ENCODE measurements at regions not wholly inside any gene's neighbourhood (a gene's known extent, or its start where the extent isn't known, plus 50 kb on each side); places are given as distances from the start of the nearest gene placed in this dataset.

DNA sequence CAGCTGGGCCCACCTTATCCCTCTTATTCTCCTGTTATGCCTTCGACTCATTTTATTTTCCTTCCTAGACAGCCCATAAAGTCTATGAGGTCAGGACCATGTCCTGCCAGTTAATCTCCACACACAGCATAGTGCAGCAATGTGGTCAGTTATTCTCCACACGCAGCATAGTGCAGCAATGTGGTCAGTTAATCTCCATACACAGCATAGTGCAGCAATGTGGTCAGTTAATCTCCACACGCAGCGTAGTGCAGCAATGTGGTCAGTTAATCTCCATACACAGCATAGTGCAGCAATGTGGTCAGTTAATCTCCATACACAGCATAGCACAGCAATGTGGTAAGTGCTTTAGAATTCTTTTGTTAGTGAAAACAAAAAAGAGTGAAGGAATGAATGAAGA lies 77.8 kb downstream of the TEX36 start:
- Histone ChIP-seq H3K36me3 (replicated peaks in 1 of 2; ENCODE audit: control insufficient read depth in 1 of 2, insufficient read depth in 2 of 2, low read length in 1 of 2) (no peaks in the 10 kb centered on the region), H3K4me3 (ENCODE audit: low read depth in 2 of 2, low read length in 1 of 2) (no peak overlapping the region), H3K9me2 (no peaks in the 10 kb centered on the region), H3F3A (replicated peaks; ENCODE audit: insufficient read depth) (no peaks in the 10 kb centered on the region), H3K79me2 (ENCODE audit: insufficient read depth) (no peaks in the 10 kb centered on the region), H3K4me2 (no peak overlapping the region), H3K27ac (ENCODE audit: low read depth in 2 of 2, low read length in 1 of 2) (no peak overlapping the region), H2AFZ (ENCODE audit: low read depth) (no peak overlapping the region), H3K9ac (no peak overlapping the region), H3K27me3 (ENCODE audit: insufficient read depth) (no peaks in the 10 kb centered on the region), H3K4me1 (ENCODE audit: control insufficient read depth in 1 of 2, insufficient read depth in 2 of 2, low read depth in 1 of 2, low read length in 1 of 2) (no peaks in the 10 kb centered on the region; a peak in 2 of 4 replicates), H4K20me1 (ENCODE audit: insufficient read depth) (no peaks in the 10 kb centered on the region), H3K9me3 (no peaks in the 10 kb centered on the region)
- no peak for DNase-seq
- no peak for TF ChIP-seq NRF1 (IDR thresholded peaks at IDR 0.05; ENCODE audit: low read depth, low read length)
- TF ChIP-seq, protein P1, sequence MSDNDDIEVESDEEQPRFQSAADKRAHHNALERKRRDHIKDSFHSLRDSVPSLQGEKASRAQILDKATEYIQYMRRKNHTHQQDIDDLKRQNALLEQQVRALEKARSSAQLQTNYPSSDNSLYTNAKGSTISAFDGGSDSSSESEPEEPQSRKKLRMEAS (IDR thresholded peaks at IDR 0.05; ENCODE audit: low read depth) = no peak
- TF ChIP-seq, protein P2, sequence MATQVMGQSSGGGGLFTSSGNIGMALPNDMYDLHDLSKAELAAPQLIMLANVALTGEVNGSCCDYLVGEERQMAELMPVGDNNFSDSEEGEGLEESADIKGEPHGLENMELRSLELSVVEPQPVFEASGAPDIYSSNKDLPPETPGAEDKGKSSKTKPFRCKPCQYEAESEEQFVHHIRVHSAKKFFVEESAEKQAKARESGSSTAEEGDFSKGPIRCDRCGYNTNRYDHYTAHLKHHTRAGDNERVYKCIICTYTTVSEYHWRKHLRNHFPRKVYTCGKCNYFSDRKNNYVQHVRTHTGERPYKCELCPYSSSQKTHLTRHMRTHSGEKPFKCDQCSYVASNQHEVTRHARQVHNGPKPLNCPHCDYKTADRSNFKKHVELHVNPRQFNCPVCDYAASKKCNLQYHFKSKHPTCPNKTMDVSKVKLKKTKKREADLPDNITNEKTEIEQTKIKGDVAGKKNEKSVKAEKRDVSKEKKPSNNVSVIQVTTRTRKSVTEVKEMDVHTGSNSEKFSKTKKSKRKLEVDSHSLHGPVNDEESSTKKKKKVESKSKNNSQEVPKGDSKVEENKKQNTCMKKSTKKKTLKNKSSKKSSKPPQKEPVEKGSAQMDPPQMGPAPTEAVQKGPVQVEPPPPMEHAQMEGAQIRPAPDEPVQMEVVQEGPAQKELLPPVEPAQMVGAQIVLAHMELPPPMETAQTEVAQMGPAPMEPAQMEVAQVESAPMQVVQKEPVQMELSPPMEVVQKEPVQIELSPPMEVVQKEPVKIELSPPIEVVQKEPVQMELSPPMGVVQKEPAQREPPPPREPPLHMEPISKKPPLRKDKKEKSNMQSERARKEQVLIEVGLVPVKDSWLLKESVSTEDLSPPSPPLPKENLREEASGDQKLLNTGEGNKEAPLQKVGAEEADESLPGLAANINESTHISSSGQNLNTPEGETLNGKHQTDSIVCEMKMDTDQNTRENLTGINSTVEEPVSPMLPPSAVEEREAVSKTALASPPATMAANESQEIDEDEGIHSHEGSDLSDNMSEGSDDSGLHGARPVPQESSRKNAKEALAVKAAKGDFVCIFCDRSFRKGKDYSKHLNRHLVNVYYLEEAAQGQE (IDR thresholded peaks at IDR 0.05; ENCODE audit: low read depth, low read length) = no peak
- CTCF ChIA-PET = no interaction called here
- POLR2A ChIA-PET = no interaction called here
- 53% methylated on average over 4 of the region's 4 CpGs for WGBS (ENCODE audit: low lambda C conversion rate)

DNA sequence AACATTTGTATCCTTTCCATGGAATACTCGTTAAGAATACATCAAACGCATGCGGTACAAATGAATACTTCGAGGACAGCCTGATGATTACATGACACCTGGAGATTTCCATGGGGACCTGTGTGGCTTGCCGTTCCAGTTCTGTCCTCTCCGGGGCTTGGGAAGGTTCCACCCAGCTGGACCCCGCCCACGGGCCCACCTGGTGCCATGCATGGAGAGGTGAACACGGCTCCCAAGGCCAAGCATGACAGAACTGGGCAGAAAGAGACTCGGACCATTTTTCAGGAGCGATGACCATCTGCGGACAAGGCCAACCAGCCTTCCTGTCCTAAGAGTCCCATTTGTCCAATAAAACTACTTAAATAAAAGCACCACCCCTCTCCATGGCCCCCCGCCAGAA lies 80.1 kb downstream of the TEX36 start:
- DNase-seq = no peak
- WGBS (ENCODE audit: low lambda C conversion rate) = 53% methylated on average over 11 of the region's 13 CpGs

More for the DNA sequence above, 80.1 kb downstream of the TEX36 start:
- Histone ChIP-seq H4K20me1 (ENCODE audit: insufficient read depth) (no peaks in the 10 kb centered on the region), H3K27me3 (ENCODE audit: insufficient read depth) (no peaks in the 10 kb centered on the region), H3K9me2 (no peaks in the 10 kb centered on the region), H3K4me3 (ENCODE audit: low read depth in 2 of 2, low read length in 1 of 2) (no peak overlapping the region), H3K9ac (no peak overlapping the region), H3F3A (replicated peaks; ENCODE audit: insufficient read depth) (no peaks in the 10 kb centered on the region), H3K9me3 (no peaks in the 10 kb centered on the region), H3K4me1 (ENCODE audit: control insufficient read depth in 1 of 2, insufficient read depth in 2 of 2, low read depth in 1 of 2, low read length in 1 of 2) (peaks cover 0 to 2% of the 10 kb centered on the region in 2 experiments; a peak in 2 of 4 replicates), H2AFZ (ENCODE audit: low read depth) (no peak overlapping the region), H3K27ac (ENCODE audit: low read depth in 2 of 2, low read length in 1 of 2) (no peak overlapping the region), H3K36me3 (replicated peaks in 1 of 2; ENCODE audit: control insufficient read depth in 1 of 2, insufficient read depth in 2 of 2, low read length in 1 of 2) (no peaks in the 10 kb centered on the region), H3K79me2 (ENCODE audit: insufficient read depth) (no peaks in the 10 kb centered on the region), H3K4me2 (no peak overlapping the region)
- CTCF ChIA-PET = no interaction called here
- POLR2A ChIA-PET = no interaction called here
- no peak for TF ChIP-seq CHD2 (IDR thresholded peaks at IDR 0.05; ENCODE audit: low read length, partially characterized antibody)
- no peak for TF ChIP-seq SIN3A (IDR thresholded peaks at IDR 0.05; ENCODE audit: borderline replicate concordance, low read depth, low read length)
- TF ChIP-seq GATA2 (CRISPR knock-in tag; IDR thresholded peaks at IDR 0.05) = no peak
- TF ChIP-seq MXI1 (IDR thresholded peaks at IDR 0.05; ENCODE audit: low read depth, low read length) = no peak
- TF ChIP-seq NFIC (IDR thresholded peaks at IDR 0.05; ENCODE audit: borderline replicate concordance) = no peak
- TF ChIP-seq, protein P3, sequence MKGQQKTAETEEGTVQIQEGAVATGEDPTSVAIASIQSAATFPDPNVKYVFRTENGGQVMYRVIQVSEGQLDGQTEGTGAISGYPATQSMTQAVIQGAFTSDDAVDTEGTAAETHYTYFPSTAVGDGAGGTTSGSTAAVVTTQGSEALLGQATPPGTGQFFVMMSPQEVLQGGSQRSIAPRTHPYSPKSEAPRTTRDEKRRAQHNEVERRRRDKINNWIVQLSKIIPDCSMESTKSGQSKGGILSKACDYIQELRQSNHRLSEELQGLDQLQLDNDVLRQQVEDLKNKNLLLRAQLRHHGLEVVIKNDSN (IDR thresholded peaks at IDR 0.05; ENCODE audit: borderline replicate concordance, low read depth) = no peak
- TF ChIP-seq, protein P4, sequence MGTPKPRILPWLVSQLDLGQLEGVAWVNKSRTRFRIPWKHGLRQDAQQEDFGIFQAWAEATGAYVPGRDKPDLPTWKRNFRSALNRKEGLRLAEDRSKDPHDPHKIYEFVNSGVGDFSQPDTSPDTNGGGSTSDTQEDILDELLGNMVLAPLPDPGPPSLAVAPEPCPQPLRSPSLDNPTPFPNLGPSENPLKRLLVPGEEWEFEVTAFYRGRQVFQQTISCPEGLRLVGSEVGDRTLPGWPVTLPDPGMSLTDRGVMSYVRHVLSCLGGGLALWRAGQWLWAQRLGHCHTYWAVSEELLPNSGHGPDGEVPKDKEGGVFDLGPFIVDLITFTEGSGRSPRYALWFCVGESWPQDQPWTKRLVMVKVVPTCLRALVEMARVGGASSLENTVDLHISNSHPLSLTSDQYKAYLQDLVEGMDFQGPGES (IDR thresholded peaks at IDR 0.05; ENCODE audit: low read depth, low read length) = no peak
- TF ChIP-seq NRF1 (IDR thresholded peaks at IDR 0.05; ENCODE audit: low read depth, low read length) = no peak

All from SK-N-SH (cell line).